ENCODE measurements at regions not wholly inside any gene's neighbourhood (a gene's known extent, or its start where the extent isn't known, plus 50 kb on each side); places are given as distances from the start of the nearest gene placed in this dataset.

- TF ChIP-seq YY1 (IDR thresholded peaks at IDR 0.05; ENCODE audit: insufficient read depth, insufficient read length) (no peak), ZNF274 (IDR thresholded peaks at IDR 0.05; ENCODE audit: low read depth, low read length) (no peak), SUZ12 (IDR thresholded peaks at IDR 0.05; ENCODE audit: extremely low read depth, insufficient read depth, insufficient read length) (no peak)
These were observed 231.9 kb upstream of the MMADHC start for GRCh38 chr2:149819356-149819957.
